Mesothelial cell of epicardium (in vitro differentiated cells): ENCODE measurements at regions not wholly inside any gene's neighbourhood (a gene's known extent, or its start where the extent isn't known, plus 50 kb on each side); places are given as distances from the start of the nearest gene placed in this dataset.

Experiments
- DNase-seq, 2 experiments: peaks; one replicate each; pipeline ENCODE4 v3.0.0; 2021; ENCODE audit warnings: low spot score in 2 of 2; ENCODE audit not compliant: unreplicated experiment in 2 of 2
- H3K27ac Mint-ChIP-seq: 2 replicates; pipeline ENCODE4 v1.8.0; 2021; ENCODE audit warnings: mixed read lengths
- H3K27me3 Mint-ChIP-seq: 2 replicates; pipeline ENCODE4 v1.8.0; 2021; ENCODE audit warnings: low read depth, mixed read lengths
- H3K36me3 Mint-ChIP-seq: 2 replicates; pipeline ENCODE4 v1.8.0; 2021; ENCODE audit warnings: mixed read lengths
- H3K4me1 Mint-ChIP-seq: 2 replicates; pipeline ENCODE4 v1.8.0; 2021; ENCODE audit warnings: mixed read lengths
- H3K4me3 Mint-ChIP-seq: 2 replicates; pipeline ENCODE4 v1.8.0; 2021; ENCODE audit warnings: mild to moderate bottlenecking, moderate library complexity, mixed read lengths
- H3K9me3 Mint-ChIP-seq: 2 replicates; pipeline ENCODE4 v1.8.0; 2021; ENCODE audit warnings: mixed read lengths
- TF ChIP-seq, protein P1 (sequence below): fragments of 200-600 bp; sonication (generic); IDR thresholded peaks from one replicate; pipeline ENCODE4 v1.5.0; 2021; ENCODE audit warnings: antibody characterized with exemption; ENCODE audit not compliant: unreplicated experiment

DNA sequence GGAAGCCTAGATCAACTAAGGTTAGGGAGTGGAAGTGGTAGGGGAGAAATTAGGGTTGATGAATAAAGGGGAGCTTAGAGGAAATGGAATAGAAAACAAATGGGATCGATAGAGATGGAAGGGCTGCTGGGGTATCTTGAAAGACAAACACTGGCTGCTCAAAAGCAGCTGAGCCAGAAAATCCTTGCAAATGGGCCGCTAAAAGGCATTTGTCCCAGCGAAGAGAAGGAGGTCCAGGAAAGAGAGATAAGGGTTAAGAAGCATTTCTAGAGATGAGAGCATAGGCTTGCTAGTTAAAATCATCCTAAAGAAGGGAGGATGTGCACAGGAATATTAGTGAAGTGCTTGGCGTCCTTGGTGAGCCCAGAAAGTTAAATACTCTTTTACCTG lies 258.0 kb upstream of the CBLB start:
- peaks cover 3% of the 10 kb centered on the region for H3K36me3 Mint-ChIP-seq
- peaks cover 57% of the 10 kb centered on the region for H3K4me1 Mint-ChIP-seq
- H3K9me3 Mint-ChIP-seq = peaks cover 4% of the 10 kb centered on the region
- H3K27ac Mint-ChIP-seq = peak overlapping the region; percentile 4
- H3K4me3 Mint-ChIP-seq = no peak overlapping the region
- no peak for DNase-seq
- H3K27me3 Mint-ChIP-seq = no peaks in the 10 kb centered on the region
- TF ChIP-seq, protein P1, sequence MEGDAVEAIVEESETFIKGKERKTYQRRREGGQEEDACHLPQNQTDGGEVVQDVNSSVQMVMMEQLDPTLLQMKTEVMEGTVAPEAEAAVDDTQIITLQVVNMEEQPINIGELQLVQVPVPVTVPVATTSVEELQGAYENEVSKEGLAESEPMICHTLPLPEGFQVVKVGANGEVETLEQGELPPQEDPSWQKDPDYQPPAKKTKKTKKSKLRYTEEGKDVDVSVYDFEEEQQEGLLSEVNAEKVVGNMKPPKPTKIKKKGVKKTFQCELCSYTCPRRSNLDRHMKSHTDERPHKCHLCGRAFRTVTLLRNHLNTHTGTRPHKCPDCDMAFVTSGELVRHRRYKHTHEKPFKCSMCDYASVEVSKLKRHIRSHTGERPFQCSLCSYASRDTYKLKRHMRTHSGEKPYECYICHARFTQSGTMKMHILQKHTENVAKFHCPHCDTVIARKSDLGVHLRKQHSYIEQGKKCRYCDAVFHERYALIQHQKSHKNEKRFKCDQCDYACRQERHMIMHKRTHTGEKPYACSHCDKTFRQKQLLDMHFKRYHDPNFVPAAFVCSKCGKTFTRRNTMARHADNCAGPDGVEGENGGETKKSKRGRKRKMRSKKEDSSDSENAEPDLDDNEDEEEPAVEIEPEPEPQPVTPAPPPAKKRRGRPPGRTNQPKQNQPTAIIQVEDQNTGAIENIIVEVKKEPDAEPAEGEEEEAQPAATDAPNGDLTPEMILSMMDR = no peak

DNA sequence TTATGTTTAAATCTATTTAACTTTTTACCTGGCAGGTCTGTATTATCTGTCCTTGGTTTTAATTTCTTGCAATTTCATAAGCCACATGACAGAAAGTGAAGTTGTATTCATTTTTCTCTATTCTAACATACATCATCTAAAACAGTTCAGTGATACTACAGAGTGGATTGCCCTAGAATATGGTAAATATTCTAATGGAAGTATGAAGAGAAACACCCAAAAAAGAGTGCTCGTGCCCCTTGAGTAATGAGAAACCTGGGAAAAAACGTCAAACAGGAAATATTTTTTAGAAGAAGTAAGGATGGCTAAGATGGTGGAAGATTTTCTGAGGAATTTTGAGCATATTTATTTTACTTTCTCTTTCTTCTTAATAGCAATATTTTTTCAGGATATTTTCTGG lies 261.1 kb upstream of the CBLB start:
- TF ChIP-seq, protein P1 = no peak
- H3K4me3 Mint-ChIP-seq = no peak overlapping the region
- peaks cover 5% of the 10 kb centered on the region for H3K36me3 Mint-ChIP-seq
- H3K27ac Mint-ChIP-seq = peak overlapping the region; percentile 2
- no peak for DNase-seq
- no peaks in the 10 kb centered on the region for H3K27me3 Mint-ChIP-seq
- peaks cover 7% of the 10 kb centered on the region for H3K9me3 Mint-ChIP-seq
- peaks cover 48% of the 10 kb centered on the region for H3K4me1 Mint-ChIP-seq

DNA sequence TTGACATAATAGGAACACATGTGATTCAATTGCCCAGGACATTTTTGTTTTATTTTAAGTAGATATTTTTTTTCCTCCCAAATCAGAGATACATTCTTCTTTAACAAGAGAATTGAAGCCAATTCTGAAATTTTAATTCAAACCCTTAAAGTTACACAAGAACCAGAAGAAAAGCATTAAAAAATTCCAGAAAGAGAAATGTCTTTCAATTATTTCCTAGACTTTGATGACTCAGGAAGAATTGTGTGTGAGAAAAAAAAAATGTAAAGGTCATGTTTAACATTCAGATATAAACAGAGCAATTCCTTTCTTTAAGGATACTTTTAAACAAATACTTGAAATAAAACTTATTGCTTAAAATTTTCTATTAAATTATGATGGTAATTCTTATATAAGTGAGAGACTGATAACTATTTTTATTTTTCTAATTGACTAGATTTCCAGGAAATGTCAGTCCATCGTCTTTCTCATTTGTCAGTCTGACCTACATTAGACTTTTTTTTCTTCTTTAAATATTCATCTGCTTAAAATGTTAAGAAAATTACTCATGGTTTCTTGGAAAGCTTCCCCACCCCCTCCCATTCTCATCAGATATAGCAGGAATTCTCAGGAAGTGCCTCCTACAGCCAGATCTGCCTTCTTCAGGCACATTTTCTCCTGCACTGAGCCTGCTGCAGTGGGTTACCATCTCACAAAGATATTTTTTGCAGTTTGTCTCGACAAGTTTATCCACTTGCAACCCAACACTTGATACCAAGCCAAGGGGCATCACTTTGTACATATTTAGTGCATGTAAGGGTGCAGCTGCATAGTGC lies 261.8 kb upstream of the CBLB start:
- peak overlapping the region; percentile 73 for H3K27ac Mint-ChIP-seq
- peaks cover 41% of the 10 kb centered on the region for H3K4me1 Mint-ChIP-seq
- H3K9me3 Mint-ChIP-seq = peaks cover 7% of the 10 kb centered on the region
- H3K4me3 Mint-ChIP-seq = no peak overlapping the region
- TF ChIP-seq, protein P1 = no peak
- no peaks in the 10 kb centered on the region for H3K27me3 Mint-ChIP-seq
- H3K36me3 Mint-ChIP-seq = peaks cover 5% of the 10 kb centered on the region
- DNase-seq = no peak

DNA sequence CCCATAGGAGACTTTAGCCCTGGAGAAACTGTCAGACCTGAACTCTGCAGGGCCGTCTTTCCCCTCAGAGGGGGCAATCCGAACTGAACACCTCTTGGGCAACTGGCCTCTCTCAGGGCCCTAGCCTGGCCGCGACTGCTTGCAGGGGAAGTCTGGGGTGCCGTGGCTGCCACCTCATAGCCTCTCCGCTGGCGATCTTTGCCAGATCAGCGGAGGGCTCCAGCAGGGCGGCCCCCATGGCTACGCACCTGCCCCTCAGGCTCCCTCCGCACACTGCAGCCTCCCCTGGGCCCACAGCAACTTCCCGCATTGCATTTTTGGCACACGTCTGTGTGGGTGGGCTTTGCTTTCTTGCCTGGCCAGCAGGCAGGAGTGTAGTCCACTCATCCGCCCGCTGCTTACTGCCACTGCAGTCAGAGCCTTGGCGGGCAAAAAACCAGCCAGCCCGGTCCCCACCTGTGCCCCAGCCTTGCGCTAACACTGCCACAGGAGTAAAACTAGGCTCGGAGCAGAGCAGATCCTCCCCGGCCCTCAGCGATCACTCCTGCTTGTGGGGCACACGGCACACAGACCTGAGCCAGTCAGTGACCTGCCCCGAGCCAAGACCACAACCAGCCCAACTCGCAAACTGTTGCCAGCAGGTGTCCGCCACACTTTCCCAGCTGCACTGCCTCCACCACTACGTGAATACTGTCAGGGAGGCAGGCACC lies 266.8 kb upstream of the CBLB start:
- no peak overlapping the region for H3K4me3 Mint-ChIP-seq
- TF ChIP-seq, protein P1 = no peak
- H3K9me3 Mint-ChIP-seq = peaks cover 14% of the 10 kb centered on the region
- DNase-seq = no peak
- peaks cover 10% of the 10 kb centered on the region for H3K36me3 Mint-ChIP-seq
- no peak overlapping the region for H3K27ac Mint-ChIP-seq
- H3K27me3 Mint-ChIP-seq = no peaks in the 10 kb centered on the region
- peaks cover 41% of the 10 kb centered on the region for H3K4me1 Mint-ChIP-seq

DNA sequence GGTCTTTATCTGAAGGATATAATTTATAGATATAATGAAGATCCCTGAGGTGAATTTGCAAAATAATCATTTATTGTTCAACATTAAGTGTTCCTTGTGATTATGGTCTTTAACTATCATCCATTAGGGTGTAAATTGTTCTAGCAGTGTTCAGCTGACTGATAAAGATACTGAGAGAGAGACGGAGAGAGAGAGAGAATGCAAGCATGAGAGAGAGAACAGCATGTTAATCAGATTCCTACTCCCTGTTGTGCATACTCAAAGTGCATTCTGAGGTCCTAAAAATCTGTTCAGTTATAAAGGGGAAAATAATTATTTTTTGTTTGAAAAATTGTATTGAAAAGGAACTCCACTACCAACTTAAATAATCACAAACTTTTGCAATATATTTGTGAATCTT lies 271.0 kb upstream of the CBLB start:
- H3K27ac Mint-ChIP-seq = peak overlapping the region; percentile 83

More for the DNA sequence above, 271.0 kb upstream of the CBLB start:
- H3K4me3 Mint-ChIP-seq = peak overlapping the region; percentile 2
- peaks cover 33% of the 10 kb centered on the region for H3K4me1 Mint-ChIP-seq
- H3K27me3 Mint-ChIP-seq = no peaks in the 10 kb centered on the region
- DNase-seq = no peak
- H3K9me3 Mint-ChIP-seq = peaks cover 33% of the 10 kb centered on the region
- peaks cover 15% of the 10 kb centered on the region for H3K36me3 Mint-ChIP-seq
- TF ChIP-seq, protein P1 = no peak
